ENCODE measurements at regions not wholly inside any gene's neighbourhood (a gene's known extent, or its start where the extent isn't known, plus 50 kb on each side); places are given as distances from the start of the nearest gene placed in this dataset.

DNA sequence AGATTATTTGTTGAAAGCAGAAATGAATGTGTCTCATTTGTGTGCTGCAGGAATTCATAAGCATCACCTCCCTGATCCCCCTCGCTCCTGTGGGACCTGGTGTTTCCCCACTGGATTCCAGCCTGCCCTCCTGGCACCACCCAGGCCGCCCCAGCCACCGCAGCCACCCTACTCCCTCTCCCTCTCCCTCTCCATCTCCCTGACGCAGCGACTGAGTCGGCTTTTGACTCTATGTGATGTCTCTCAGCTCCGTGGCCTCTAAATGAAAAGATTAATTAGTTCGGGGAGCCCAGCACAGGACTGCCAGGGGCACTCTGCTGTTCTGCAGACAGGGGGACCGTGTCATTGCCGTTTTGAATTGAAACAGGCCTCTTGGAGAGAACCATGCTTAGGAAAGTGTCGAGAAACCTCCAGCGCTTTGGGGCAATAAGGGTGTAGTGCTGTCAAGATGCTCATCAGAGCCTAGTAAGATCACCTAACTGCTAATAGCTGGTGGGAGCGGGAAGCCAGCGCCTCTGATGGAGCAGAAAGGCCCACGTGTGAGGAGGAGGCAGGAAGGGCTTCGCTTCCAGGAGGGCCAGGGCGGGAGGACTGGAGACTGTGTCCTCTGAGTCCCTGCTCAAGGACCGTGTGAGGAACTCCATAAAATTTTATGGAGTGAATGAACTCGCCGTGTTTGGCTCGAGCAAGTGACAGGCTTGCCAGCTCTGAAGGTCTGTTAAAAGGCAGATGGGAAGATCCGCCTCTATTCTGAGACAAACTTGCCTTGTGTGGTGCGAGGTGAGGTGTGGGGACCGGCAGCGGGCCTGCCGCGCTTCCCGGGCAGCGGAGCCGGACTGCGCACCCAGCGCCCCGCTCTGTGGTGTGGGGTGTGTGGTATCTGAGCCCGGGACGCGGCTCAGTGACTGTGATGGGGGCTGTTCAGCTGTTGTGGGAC is 157.4 kb upstream of the C14orf180 start:
- no peaks in the 10 kb centered on the region for H3K36me3 ChIP-seq (ENCODE audit: control insufficient read depth in 2 of 2, insufficient read depth in 2 of 2, low read length in 2 of 2)
- H3K4me1 ChIP-seq (ENCODE audit: control insufficient read depth in 2 of 2, insufficient read depth in 2 of 2, low read length in 2 of 2) = no peaks in the 10 kb centered on the region
- no peaks in the 10 kb centered on the region for H3K27me3 ChIP-seq (ENCODE audit: control insufficient read depth in 2 of 2, insufficient read depth in 2 of 2, low read length in 2 of 2)
- no peak overlapping the region for H3K9ac ChIP-seq (ENCODE audit: low read depth in 1 of 2, low read length in 2 of 2)
- H3K9me3 ChIP-seq (ENCODE audit: control insufficient read depth in 2 of 2, low read length in 2 of 2) = no peaks in the 10 kb centered on the region
- H3K4me3 ChIP-seq (ENCODE audit: low read length in 2 of 2) = no peak overlapping the region
- H3K27ac ChIP-seq (ENCODE audit: low read depth in 2 of 2, low read length in 2 of 2) = no peak overlapping the region

DNA sequence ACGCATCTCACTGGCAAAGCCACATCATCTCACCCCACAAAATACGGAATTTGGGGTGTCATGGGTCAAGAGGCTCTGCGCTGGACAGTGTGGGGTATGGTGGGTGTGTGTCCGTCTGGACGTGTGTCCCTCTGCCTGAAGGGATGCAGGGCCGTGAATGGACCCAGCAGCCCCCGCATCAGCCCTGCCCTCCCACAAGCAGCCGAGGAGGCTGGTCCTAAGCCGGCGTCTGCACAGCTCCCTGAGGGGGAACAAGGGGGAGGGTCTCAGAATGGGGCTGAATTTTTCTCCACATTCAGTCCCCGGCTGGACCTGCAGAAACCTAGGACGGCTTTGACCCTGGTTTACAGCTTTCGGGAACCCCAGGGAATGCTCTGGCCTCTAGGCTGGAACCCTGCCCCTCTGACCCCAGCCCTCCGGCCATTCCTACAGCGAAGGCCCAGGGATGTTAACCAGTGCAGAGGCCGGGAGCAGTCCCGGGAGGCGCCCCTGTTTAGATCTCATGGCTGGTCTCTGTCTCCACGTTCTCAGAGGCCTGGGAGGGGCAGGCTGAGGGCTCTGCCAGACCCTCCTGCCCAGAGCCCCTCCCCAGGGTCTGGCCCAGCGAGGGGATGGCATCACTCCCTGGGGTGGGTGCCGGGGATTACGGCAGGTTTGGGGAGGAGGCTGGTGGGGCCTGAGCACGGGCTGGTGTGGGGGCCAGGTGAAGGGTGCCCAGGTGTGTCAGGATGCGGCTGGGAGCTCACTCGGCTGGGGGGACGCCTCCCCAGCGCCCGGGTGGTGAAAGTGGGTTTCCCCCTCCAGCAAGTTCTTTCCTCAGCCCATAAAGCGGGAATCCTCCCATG is 156.5 kb upstream of the C14orf180 start:
- H3K9me3 ChIP-seq (ENCODE audit: control insufficient read depth in 2 of 2, low read length in 2 of 2) = no peaks in the 10 kb centered on the region
- H3K9ac ChIP-seq (ENCODE audit: low read depth in 1 of 2, low read length in 2 of 2) = no peak overlapping the region
- no peak overlapping the region for H3K27ac ChIP-seq (ENCODE audit: low read depth in 2 of 2, low read length in 2 of 2)
- H3K4me3 ChIP-seq (ENCODE audit: low read length in 2 of 2) = no peak overlapping the region
- H3K27me3 ChIP-seq (ENCODE audit: control insufficient read depth in 2 of 2, insufficient read depth in 2 of 2, low read length in 2 of 2) = no peaks in the 10 kb centered on the region
- H3K4me1 ChIP-seq (ENCODE audit: control insufficient read depth in 2 of 2, insufficient read depth in 2 of 2, low read length in 2 of 2) = no peaks in the 10 kb centered on the region
- no peaks in the 10 kb centered on the region for H3K36me3 ChIP-seq (ENCODE audit: control insufficient read depth in 2 of 2, insufficient read depth in 2 of 2, low read length in 2 of 2)

GRCh38 chr14:104423701-104424405 is 155.7 kb upstream of the C14orf180 start:
- Histone ChIP-seq H3K36me3 (ENCODE audit: control insufficient read depth in 2 of 2, insufficient read depth in 2 of 2, low read length in 2 of 2) (no peaks in the 10 kb centered on the region), H3K27ac (ENCODE audit: low read depth in 2 of 2, low read length in 2 of 2) (no peak overlapping the region), H3K27me3 (ENCODE audit: control insufficient read depth in 2 of 2, insufficient read depth in 2 of 2, low read length in 2 of 2) (no peaks in the 10 kb centered on the region), H3K4me3 (ENCODE audit: low read length in 2 of 2) (no peak overlapping the region), H3K4me1 (ENCODE audit: control insufficient read depth in 2 of 2, insufficient read depth in 2 of 2, low read length in 2 of 2) (no peaks in the 10 kb centered on the region), H3K9me3 (ENCODE audit: control insufficient read depth in 2 of 2, low read length in 2 of 2) (no peaks in the 10 kb centered on the region), H3K9ac (ENCODE audit: low read depth in 1 of 2, low read length in 2 of 2) (no peak overlapping the region)

DNA sequence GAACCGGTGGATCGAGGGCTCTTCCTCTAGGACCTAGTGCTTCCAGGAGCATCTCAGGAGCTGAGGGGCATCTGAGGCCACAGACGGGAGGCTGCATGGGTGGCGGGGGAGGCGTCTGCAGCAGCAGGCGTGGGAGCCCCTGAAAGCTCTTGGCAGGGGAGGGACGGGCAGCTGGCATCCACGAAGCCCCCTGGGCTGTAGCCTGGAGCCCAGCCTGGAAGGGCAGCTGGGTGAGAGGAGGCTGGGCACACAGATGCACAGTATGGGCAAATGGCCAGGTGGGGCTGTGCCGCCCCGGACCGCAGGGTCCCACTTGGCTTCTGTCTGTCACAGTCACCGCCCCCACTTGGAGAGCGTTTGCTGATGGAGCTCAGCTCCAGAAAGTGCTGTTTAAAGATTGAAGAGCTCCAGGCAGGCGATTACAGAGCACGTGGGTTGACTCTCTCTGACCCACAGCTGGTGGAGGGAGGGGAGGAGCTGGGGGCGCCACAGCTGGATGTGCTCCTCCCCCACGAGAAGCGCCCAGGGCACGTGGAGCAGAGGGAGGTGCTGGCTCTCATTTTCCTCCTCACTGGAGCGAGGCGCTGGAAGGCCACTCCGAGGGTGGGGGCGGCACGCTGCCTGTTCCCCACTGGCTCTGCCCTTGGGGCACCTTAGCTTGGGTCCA is 155.0 kb upstream of the C14orf180 start:
- H3K27me3 ChIP-seq (ENCODE audit: control insufficient read depth in 2 of 2, insufficient read depth in 2 of 2, low read length in 2 of 2) = no peaks in the 10 kb centered on the region
- no peak overlapping the region for H3K9ac ChIP-seq (ENCODE audit: low read depth in 1 of 2, low read length in 2 of 2)
- H3K4me1 ChIP-seq (ENCODE audit: control insufficient read depth in 2 of 2, insufficient read depth in 2 of 2, low read length in 2 of 2) = no peaks in the 10 kb centered on the region
- no peak overlapping the region for H3K4me3 ChIP-seq (ENCODE audit: low read length in 2 of 2)
- no peaks in the 10 kb centered on the region for H3K9me3 ChIP-seq (ENCODE audit: control insufficient read depth in 2 of 2, low read length in 2 of 2)
- H3K27ac ChIP-seq (ENCODE audit: low read depth in 2 of 2, low read length in 2 of 2) = no peak overlapping the region
- no peaks in the 10 kb centered on the region for H3K36me3 ChIP-seq (ENCODE audit: control insufficient read depth in 2 of 2, insufficient read depth in 2 of 2, low read length in 2 of 2)

DNA sequence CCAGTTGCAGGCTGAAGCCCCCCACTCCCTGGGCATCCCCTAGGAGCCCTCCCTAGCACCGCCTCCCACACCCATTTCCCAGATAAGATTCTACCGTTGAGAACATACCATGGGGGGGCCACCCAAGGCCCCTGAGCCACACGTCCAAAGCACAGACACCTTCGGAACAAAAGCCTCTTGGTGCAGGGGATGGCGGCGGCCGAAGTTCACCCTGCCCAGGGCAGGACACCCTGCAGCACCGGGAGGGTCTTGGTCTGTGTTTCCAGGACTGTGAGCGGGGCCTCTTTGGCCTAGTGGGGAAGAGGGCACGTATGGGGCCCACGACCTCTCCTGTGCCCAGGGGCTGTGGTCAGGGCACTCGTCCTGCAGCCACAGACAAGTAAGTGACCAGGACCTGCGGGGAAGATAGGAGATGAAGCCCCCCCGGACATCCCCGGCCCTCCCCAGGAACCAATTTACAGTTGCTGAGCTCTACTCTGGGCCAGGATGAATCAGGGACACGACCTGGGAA is 154.3 kb upstream of the C14orf180 start:
- Histone ChIP-seq H3K27me3 (ENCODE audit: control insufficient read depth in 2 of 2, insufficient read depth in 2 of 2, low read length in 2 of 2) (no peaks in the 10 kb centered on the region), H3K9ac (ENCODE audit: low read depth in 1 of 2, low read length in 2 of 2) (no peak overlapping the region), H3K27ac (ENCODE audit: low read depth in 2 of 2, low read length in 2 of 2) (no peak overlapping the region), H3K36me3 (ENCODE audit: control insufficient read depth in 2 of 2, insufficient read depth in 2 of 2, low read length in 2 of 2) (no peaks in the 10 kb centered on the region), H3K4me3 (ENCODE audit: low read length in 2 of 2) (no peak overlapping the region), H3K4me1 (ENCODE audit: control insufficient read depth in 2 of 2, insufficient read depth in 2 of 2, low read length in 2 of 2) (no peaks in the 10 kb centered on the region), H3K9me3 (ENCODE audit: control insufficient read depth in 2 of 2, low read length in 2 of 2) (no peaks in the 10 kb centered on the region)

DNA sequence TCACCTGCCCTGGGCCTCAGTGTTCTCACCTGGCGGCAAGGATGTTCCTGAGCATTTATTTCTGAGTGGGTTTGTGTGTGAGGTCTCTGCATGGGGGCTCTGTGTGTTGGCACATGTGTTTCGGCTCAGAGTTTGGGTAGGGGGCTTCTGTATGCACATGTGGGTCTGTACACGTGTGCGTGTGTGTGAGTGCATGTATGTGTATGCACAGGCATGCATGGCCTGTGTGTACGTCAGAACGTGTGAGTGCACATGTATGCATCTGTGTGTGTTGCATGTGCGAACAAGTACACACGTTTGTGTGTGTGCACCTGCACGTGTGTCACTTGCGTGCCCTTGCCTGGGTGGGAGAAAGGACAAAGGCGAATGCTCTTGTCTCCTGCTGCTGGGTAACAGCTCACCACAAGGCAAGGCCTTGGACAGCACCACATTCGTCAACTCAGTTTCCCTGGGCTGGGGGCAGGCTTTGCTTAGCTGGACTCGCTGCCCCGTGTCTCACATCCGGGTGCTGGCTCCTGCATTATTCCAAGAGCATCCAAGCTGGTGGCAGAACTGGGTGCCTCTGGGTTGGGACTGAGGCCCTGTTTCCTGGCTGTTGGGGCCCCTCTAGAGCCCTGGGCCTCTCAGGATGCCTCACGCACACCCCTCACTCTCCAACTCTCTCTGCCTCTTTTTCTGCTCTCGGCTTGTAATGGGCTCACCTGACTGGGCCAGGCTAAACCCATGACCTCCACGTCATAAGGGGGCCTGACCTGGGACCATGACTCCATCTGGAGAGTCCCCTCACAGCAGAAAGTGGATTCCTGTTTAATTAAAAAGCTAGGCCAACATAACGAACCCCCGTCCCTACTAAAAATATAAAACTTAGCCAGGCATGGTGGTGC is 153.6 kb upstream of the C14orf180 start:
- Histone ChIP-seq H3K9me3 (ENCODE audit: control insufficient read depth in 2 of 2, low read length in 2 of 2) (no peaks in the 10 kb centered on the region), H3K9ac (ENCODE audit: low read depth in 1 of 2, low read length in 2 of 2) (no peak overlapping the region), H3K27me3 (ENCODE audit: control insufficient read depth in 2 of 2, insufficient read depth in 2 of 2, low read length in 2 of 2) (no peaks in the 10 kb centered on the region), H3K4me1 (ENCODE audit: control insufficient read depth in 2 of 2, insufficient read depth in 2 of 2, low read length in 2 of 2) (no peaks in the 10 kb centered on the region), H3K36me3 (ENCODE audit: control insufficient read depth in 2 of 2, insufficient read depth in 2 of 2, low read length in 2 of 2) (no peaks in the 10 kb centered on the region), H3K27ac (ENCODE audit: low read depth in 2 of 2, low read length in 2 of 2) (no peak overlapping the region), H3K4me3 (ENCODE audit: low read length in 2 of 2) (no peak overlapping the region)

DNA sequence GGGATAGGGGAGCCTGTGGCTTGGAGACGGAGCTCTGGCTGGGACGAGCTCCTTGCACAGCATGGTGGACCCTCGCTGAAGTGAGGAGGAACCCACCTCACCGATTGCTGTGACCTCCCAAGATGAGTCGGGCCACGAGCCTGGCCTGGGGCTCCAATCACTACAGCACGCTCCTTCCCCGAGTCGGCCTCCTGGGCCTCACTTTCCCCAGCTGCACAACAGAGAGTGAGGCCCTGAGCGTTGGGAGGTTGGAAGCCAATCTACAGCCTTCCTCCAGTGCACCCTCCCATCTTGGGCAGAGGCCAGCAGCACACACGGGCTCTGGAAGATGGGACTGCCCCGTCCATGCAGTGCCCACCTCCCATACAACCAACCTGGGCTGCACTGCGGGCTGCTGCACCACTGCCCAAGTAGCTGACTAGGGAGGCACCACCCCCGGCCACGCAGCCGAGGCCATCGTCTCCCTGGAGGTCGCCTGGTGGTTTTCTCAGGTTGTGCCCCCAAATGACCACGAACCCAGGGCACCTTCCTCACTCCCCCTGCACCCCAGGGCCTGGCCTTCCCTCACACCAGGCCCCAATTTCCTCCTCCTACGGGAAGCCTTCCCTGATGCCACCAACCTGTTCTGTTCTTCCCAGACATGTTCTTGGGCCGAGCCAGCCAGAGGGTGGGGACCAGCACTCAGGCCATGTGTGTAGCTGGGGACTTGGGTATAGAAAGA is 152.3 kb upstream of the C14orf180 start:
- H3K36me3 ChIP-seq (ENCODE audit: control insufficient read depth in 2 of 2, insufficient read depth in 2 of 2, low read length in 2 of 2) = no peaks in the 10 kb centered on the region
- H3K27me3 ChIP-seq (ENCODE audit: control insufficient read depth in 2 of 2, insufficient read depth in 2 of 2, low read length in 2 of 2) = no peaks in the 10 kb centered on the region

DNA sequence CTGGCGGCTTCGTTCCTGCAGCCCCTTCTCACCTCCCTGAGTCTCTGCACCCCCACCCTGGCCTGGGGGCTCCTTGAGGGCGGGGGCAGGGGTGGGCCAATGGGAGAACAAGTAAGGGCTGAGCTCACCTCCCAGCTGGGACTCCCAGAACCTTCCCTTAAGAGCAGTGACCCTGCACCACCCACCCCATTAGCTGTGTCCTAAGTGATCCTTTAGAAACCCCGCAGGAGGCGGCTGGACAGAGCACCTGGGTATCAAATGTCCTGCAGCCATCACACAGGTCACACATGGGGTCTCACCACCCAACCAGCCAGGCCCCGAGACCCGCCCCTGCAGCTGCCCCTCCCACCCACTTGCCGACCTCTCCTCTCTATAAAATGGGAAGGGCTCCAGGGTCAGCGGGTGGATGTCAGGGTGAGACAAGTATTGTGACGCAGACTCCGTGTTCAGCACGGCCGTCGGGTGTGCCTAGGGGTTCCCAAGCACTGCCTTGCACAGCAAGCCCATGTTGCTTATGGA is 151.2 kb upstream of the C14orf180 start:
- no peak overlapping the region for H3K9ac ChIP-seq (ENCODE audit: low read depth in 1 of 2, low read length in 2 of 2)

More for the DNA sequence above, 152.3 kb upstream of the C14orf180 start:
- Histone ChIP-seq H3K9ac (ENCODE audit: low read depth in 1 of 2, low read length in 2 of 2) (no peak overlapping the region), H3K4me1 (ENCODE audit: control insufficient read depth in 2 of 2, insufficient read depth in 2 of 2, low read length in 2 of 2) (no peaks in the 10 kb centered on the region), H3K9me3 (ENCODE audit: control insufficient read depth in 2 of 2, low read length in 2 of 2) (no peaks in the 10 kb centered on the region), H3K27ac (ENCODE audit: low read depth in 2 of 2, low read length in 2 of 2) (no peak overlapping the region), H3K4me3 (ENCODE audit: low read length in 2 of 2) (no peak overlapping the region)

More for the DNA sequence above, 151.2 kb upstream of the C14orf180 start:
- no peaks in the 10 kb centered on the region for H3K27me3 ChIP-seq (ENCODE audit: control insufficient read depth in 2 of 2, insufficient read depth in 2 of 2, low read length in 2 of 2)
- H3K9me3 ChIP-seq (ENCODE audit: control insufficient read depth in 2 of 2, low read length in 2 of 2) = no peaks in the 10 kb centered on the region
- H3K4me1 ChIP-seq (ENCODE audit: control insufficient read depth in 2 of 2, insufficient read depth in 2 of 2, low read length in 2 of 2) = no peaks in the 10 kb centered on the region
- no peak overlapping the region for H3K4me3 ChIP-seq (ENCODE audit: low read length in 2 of 2)
- no peaks in the 10 kb centered on the region for H3K36me3 ChIP-seq (ENCODE audit: control insufficient read depth in 2 of 2, insufficient read depth in 2 of 2, low read length in 2 of 2)
- H3K27ac ChIP-seq (ENCODE audit: low read depth in 2 of 2, low read length in 2 of 2) = no peak overlapping the region
